K562 (cell line): ENCODE measurements at regions not wholly inside any gene's neighbourhood (a gene's known extent, or its start where the extent isn't known, plus 50 kb on each side); places are given as distances from the start of the nearest gene placed in this dataset.

Source experiments
- ATAC-seq: fragments of 200-7000 bp; cut with Tn5 transposase; 3 replicates; pipeline ENCODE4 v1.9.1; 2020; ENCODE audit warnings: moderate library complexity
- BruUV-seq: library from RNA; stranded (reverse); fragments of 400-500 nt; replicated peaks from 2 replicates; lab custom pipeline; 2021; lab: Mats Ljungman, UMichigan
- CTCF ChIA-PET: fragments of 300-600 bp; formaldehyde crosslinking; extraction: SDS; loops from one replicate; lab custom pipeline; 2021; ENCODE audit warnings: low intra/inter-chr PET ratio; lab: Yijun Ruan, JAX
- POLR2A ChIA-PET: fragments of 300-600, 350-650 bp; sonication (Branson Sonifier 250); formaldehyde crosslinking; extraction: SDS; loops from one replicate; lab custom pipeline; 2021; ENCODE audit warnings: antibody characterized with exemption, inconsistent platforms; lab: Yijun Ruan, JAX
- DNase-seq, 4 experiments: peaks; one replicate each; pipeline versions ENCODE4 v3.0.0 to v3.0.0-alpha.2; 2011 to 2018; ENCODE audit warnings: low spot score in 3 of 4, mixed read lengths in 3 of 4; ENCODE audit errors: extremely low read depth in 1 of 4
- FAIRE-seq: peaks from 2 replicates; lab custom pipeline; 2011; peaks lifted over from hg19 to GRCh38; lab: Jason Lieb, UNC
- H2AFZ ChIP-seq: 2 replicates; pipeline ENCODE4 v1.6.0; 2011; ENCODE audit warnings: low read depth, low read length, control low read depth, inconsistent platforms
- H3K27ac ChIP-seq: fragments of 200-600 bp; 3 replicates; pipeline ENCODE4 v1.8.0; 2011; ENCODE audit warnings: low read depth, mild to moderate bottlenecking, control low read depth, inconsistent platforms, low read length, moderate library complexity, mixed read lengths; ENCODE audit errors: extremely low read depth
- H3K27me3 ChIP-seq, 2 experiments: fragments of 300-600 bp in 1 of 2; 2 replicates in 1 of 2; 3 replicates in 1 of 2; pipeline versions ENCODE4 v1.6.0 to v1.8.0; 2011; ENCODE audit warnings: inconsistent platforms in 2 of 2, low read length in 2 of 2, mild to moderate bottlenecking in 1 of 2, mixed read lengths in 1 of 2, moderate library complexity in 1 of 2; ENCODE audit not compliant: control insufficient read depth in 2 of 2, insufficient read depth in 2 of 2
- H3K36me3 ChIP-seq: fragments of 300-600 bp; 3 replicates; pipeline ENCODE4 v1.8.0; 2011; ENCODE audit warnings: mild to moderate bottlenecking, low read length, inconsistent platforms; ENCODE audit not compliant: control insufficient read depth, insufficient read depth
- H3K4me1 ChIP-seq, 2 experiments: fragments of 200-600 bp in 1 of 2; replicated peaks in 1 of 2; 2 replicates in 1 of 2; 3 replicates in 1 of 2; pipeline versions ENCODE4 v1.5.1 to v1.8.0; 2011; ENCODE audit warnings: inconsistent platforms in 2 of 2, low read length in 2 of 2, mild to moderate bottlenecking in 1 of 2, mixed read lengths in 1 of 2, moderate library complexity in 1 of 2; ENCODE audit not compliant: control insufficient read depth in 2 of 2, insufficient read depth in 2 of 2
- H3K4me2 ChIP-seq: 2 replicates; pipeline ENCODE4 v1.6.1; 2011; ENCODE audit warnings: low read length, control low read depth, inconsistent platforms, mixed read lengths; ENCODE audit not compliant: insufficient read depth
- H3K4me3 ChIP-seq: fragments of 200-600 bp; sonication (generic), shearing (Covaris generic); 2 replicates; pipeline ENCODE4 v1.5.1; 2016; ENCODE audit warnings: control low read depth, inconsistent platforms
- H3K79me2 ChIP-seq: fragments of 200-600 bp; 3 replicates; pipeline ENCODE4 v1.8.0; 2011; ENCODE audit warnings: low read length, inconsistent platforms; ENCODE audit not compliant: control insufficient read depth, insufficient read depth
- H3K9ac ChIP-seq, 2 experiments: 2 replicates each; pipeline versions ENCODE4 v1.6.0 to v1.6.1; 2011; ENCODE audit warnings: low read depth in 2 of 2, low read length in 2 of 2, control low read depth in 1 of 2, inconsistent platforms in 1 of 2, mild to moderate bottlenecking in 1 of 2, mixed read lengths in 1 of 2; ENCODE audit not compliant: insufficient read depth in 1 of 2
- H3K9me1 ChIP-seq: one replicate; pipeline ENCODE4 v1.6.0; 2011; ENCODE audit warnings: inconsistent platforms, mild to moderate bottlenecking, low read length, moderate library complexity; ENCODE audit not compliant: control insufficient read depth, insufficient read depth
- H3K9me3 ChIP-seq: replicated peaks from 2 replicates; pipeline ENCODE4 v1.5.1; 2011; ENCODE audit warnings: low read depth, low read length, inconsistent platforms; ENCODE audit not compliant: control insufficient read depth, insufficient read depth
- H4K20me1 ChIP-seq: replicated peaks from 2 replicates; pipeline ENCODE4 v1.6.1; 2011; ENCODE audit warnings: low read length, inconsistent platforms, mixed read lengths; ENCODE audit not compliant: control insufficient read depth, insufficient read depth
- TGIF2 ChIP-seq: sonication (generic); formaldehyde crosslinking; IDR thresholded peaks from 2 replicates; pipeline ENCODE4 v1.8.1; 2022; ENCODE audit warnings: mild to moderate bottlenecking, missing genetic modification reagents, moderate library complexity
- XRCC3 ChIP-seq: fragments of 450-650 bp; IDR thresholded peaks from 2 replicates; pipeline ENCODE4 v1.6.1; 2017; ENCODE audit warnings: mild to moderate bottlenecking, moderate library complexity
- ZNF124 ChIP-seq: sonication (generic); formaldehyde crosslinking; IDR thresholded peaks from 2 replicates; pipeline ENCODE4 v1.8.1; 2022; ENCODE audit warnings: missing genetic modification reagents
- WGBS: fragments of 100-300 bp; shearing (Covaris generic); methylation state at CpG from one replicate; pipeline ENCODE4 v1.1.6; 2016; ENCODE audit warnings: low coverage, mixed read lengths; ENCODE audit not compliant: insufficient coverage; ENCODE audit errors: missing lambda C conversion rate; 5-methylcytosine and 5-hydroxymethylcytosine counted together
- in situ Hi-C: fragments of 300-500 bp; cut with MboI; formaldehyde crosslinking; loops from 4 replicates; pipeline ENCODE4 v1.15.0; 2018; ENCODE audit warnings: inconsistent platforms, mixed read lengths
- intact Hi-C: fragments of 100-400 bp; cut with micrococcal nuclease; formaldehyde crosslinking; loops from 2 replicates; pipeline ENCODE4 v1.14.2; 2022
- TF ChIP-seq, protein P1 (sequence below): sonication (generic); formaldehyde crosslinking; IDR thresholded peaks from 2 replicates; pipeline ENCODE4 v1.8.1; 2022; ENCODE audit warnings: missing genetic modification reagents

DNA sequence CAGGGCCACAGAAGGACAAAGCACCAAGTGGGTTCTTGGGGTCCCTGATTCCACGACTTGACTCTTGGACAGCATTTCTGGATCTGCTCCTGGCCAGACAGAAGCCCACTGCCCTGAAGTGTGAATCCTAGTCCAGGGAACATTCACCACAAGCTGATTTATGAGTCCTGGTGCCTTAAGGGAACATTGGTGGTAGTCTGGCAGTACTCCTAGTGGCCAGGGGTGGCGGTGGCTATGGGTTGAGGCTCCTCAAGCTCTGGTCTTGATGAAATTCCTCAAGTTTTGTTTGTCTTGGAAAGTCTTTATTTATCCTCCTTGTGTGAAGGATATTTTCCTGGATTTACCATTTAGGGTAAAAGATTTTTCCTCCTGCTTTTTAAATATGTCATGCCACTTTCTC is 307.5 kb downstream of the PYDC2 start:
- 0% methylated on average over 2 of the region's 2 CpGs for WGBS
- no peaks in the 10 kb centered on the region for H3K27me3 ChIP-seq
- no TSS peak for BruUV-seq
- TF ChIP-seq TGIF2 (CRISPR knock-in tag) = no peak
- TF ChIP-seq, protein P1, sequence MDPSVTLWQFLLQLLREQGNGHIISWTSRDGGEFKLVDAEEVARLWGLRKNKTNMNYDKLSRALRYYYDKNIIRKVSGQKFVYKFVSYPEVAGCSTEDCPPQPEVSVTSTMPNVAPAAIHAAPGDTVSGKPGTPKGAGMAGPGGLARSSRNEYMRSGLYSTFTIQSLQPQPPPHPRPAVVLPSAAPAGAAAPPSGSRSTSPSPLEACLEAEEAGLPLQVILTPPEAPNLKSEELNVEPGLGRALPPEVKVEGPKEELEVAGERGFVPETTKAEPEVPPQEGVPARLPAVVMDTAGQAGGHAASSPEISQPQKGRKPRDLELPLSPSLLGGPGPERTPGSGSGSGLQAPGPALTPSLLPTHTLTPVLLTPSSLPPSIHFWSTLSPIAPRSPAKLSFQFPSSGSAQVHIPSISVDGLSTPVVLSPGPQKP (CRISPR knock-in tag) = no peak
- no peak for TF ChIP-seq XRCC3
- no peaks in the 10 kb centered on the region for H4K20me1 ChIP-seq
- H2AFZ ChIP-seq = no peak overlapping the region
- no peak for DNase-seq
- no peak for FAIRE-seq
- no peaks in the 10 kb centered on the region for H3K9me3 ChIP-seq
- H3K79me2 ChIP-seq = no peaks in the 10 kb centered on the region
- in situ Hi-C loops = no loop called here
- no peaks in the 10 kb centered on the region for H3K4me1 ChIP-seq
- intact Hi-C loops = no loop called here
- H3K9ac ChIP-seq = no peak overlapping the region
- no peak for ATAC-seq
- no peak overlapping the region for H3K27ac ChIP-seq
- H3K4me3 ChIP-seq = no peak overlapping the region
- H3K36me3 ChIP-seq = no peaks in the 10 kb centered on the region
- ChIA-PET CTCF (no interaction called here), POLR2A (no interaction called here)
- no peaks in the 10 kb centered on the region for H3K9me1 ChIP-seq
- no peak overlapping the region for H3K4me2 ChIP-seq

DNA sequence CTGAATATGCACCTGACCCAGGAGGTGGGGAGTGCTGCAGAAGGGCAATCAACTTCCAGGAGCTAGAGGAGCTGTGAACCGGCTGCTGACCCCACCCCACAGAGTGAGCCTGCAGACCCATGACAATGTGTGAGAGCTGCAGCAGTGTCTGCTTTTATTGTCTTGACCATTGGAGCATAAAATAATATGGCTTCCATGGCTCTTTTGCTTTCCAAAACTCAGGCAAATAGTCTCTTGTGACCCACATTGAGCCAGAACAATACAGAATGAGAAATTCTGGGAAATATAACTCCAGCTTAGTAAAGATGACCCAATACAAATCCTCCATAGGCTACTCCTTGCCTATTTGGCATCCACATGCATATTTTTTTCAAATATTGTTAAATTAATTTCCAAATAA is 309.6 kb downstream of the PYDC2 start:
- ATAC-seq (no peak), FAIRE-seq (no peak), DNase-seq (no peak)
- ChIA-PET CTCF (no interaction called here), POLR2A (no interaction called here)
- Histone ChIP-seq H3K36me3 (no peaks in the 10 kb centered on the region), H4K20me1 (no peaks in the 10 kb centered on the region), H3K79me2 (no peaks in the 10 kb centered on the region), H3K9me3 (no peaks in the 10 kb centered on the region), H2AFZ (no peak overlapping the region), H3K4me1 (no peaks in the 10 kb centered on the region), H3K27ac (no peak overlapping the region), H3K4me3 (no peak overlapping the region), H3K27me3 (no peaks in the 10 kb centered on the region), H3K4me2 (no peak overlapping the region), H3K9ac (no peak overlapping the region), H3K9me1 (no peaks in the 10 kb centered on the region)
- in situ Hi-C loops (no loop called here), intact Hi-C loops (no loop called here)
- WGBS = 0% methylated on average over 1 of the region's 1 CpG
- no TSS peak for BruUV-seq
- TF ChIP-seq ZNF124 (CRISPR knock-in tag) = no peak
